GM12878 (cell line): ENCODE measurements at regions not wholly inside any gene's neighbourhood (a gene's known extent, or its start where the extent isn't known, plus 50 kb on each side); places are given as distances from the start of the nearest gene placed in this dataset.

Experiments
- ATAC-seq: fragments of 200-7000 bp; cut with Tn5 transposase; 3 replicates; pipeline ENCODE4 v1.9.1; 2020; ENCODE audit warnings: mild to moderate bottlenecking, moderate library complexity
- BruUV-seq: library from RNA; stranded (reverse); fragments of 400-500 nt; replicated peaks from 2 replicates; lab custom pipeline; 2021; lab: Mats Ljungman, UMichigan
- CTCF ChIA-PET: fragments of 300-600 bp; sonication (Branson Sonifier 250); formaldehyde crosslinking; extraction: SDS; loops from one replicate; lab custom pipeline; 2021; ENCODE audit warnings: inconsistent platforms; lab: Yijun Ruan, JAX
- POLR2A ChIA-PET: fragments of 350-600 bp; formaldehyde crosslinking; extraction: SDS; loops from one replicate; lab custom pipeline; 2021; ENCODE audit warnings: inconsistent platforms; lab: Charles Lee
- RAD21 ChIA-PET: fragments of 300-600 bp; sonication (Branson Sonifier 250); formaldehyde crosslinking; loops from one replicate; lab custom pipeline; 2023; ENCODE audit warnings: antibody characterized with exemption; ENCODE audit not compliant: unreplicated experiment; lab: Charles Lee
- SMC1A ChIA-PET: fragments of 300-600 bp; sonication (Branson Sonifier 250); formaldehyde crosslinking; loops from one replicate; lab custom pipeline; 2023; ENCODE audit not compliant: unreplicated experiment, uncharacterized antibody; lab: Charles Lee
- DNase-seq: peaks from one replicate; pipeline ENCODE4 v3.0.0-alpha.2; 2011; ENCODE audit warnings: low read depth, low spot score
- FAIRE-seq: peaks from 3 replicates; lab custom pipeline; 2011; peaks lifted over from hg19 to GRCh38; lab: Jason Lieb, UNC
- H2AFZ ChIP-seq: 2 replicates; pipeline ENCODE4 v1.6.0; 2011; ENCODE audit warnings: low read depth, low read length, control low read depth; ENCODE audit not compliant: control insufficient read depth
- H3K27ac ChIP-seq: 2 replicates; pipeline ENCODE4 v1.5.1; 2011; ENCODE audit warnings: control low read depth; ENCODE audit not compliant: control insufficient read depth, insufficient read depth
- H3K27me3 ChIP-seq, 2 experiments: replicated peaks in 1 of 2; 2 replicates each; pipeline versions ENCODE4 v1.6.0 to v1.6.1; 2011; ENCODE audit warnings: low read length in 1 of 2; ENCODE audit not compliant: control insufficient read depth in 2 of 2, insufficient read depth in 2 of 2
- H3K36me3 ChIP-seq, 2 experiments: 2 replicates each; pipeline ENCODE4 v1.5.1; 2011; ENCODE audit warnings: low read length in 1 of 2; ENCODE audit not compliant: control insufficient read depth in 2 of 2, insufficient read depth in 2 of 2
- H3K4me1 ChIP-seq: 2 replicates; pipeline ENCODE4 v1.6.1; 2011; ENCODE audit warnings: mild to moderate bottlenecking, low read length, moderate library complexity, mixed read lengths; ENCODE audit not compliant: control insufficient read depth, insufficient read depth
- H3K4me2 ChIP-seq: 2 replicates; pipeline ENCODE4 v1.6.0; 2011; ENCODE audit warnings: control low read depth; ENCODE audit not compliant: control insufficient read depth, insufficient read depth
- H3K4me3 ChIP-seq: fragments of 200-600 bp; sonication (generic); 2 replicates; pipeline ENCODE4 v1.5.1; 2016
- H3K79me2 ChIP-seq: 2 replicates; pipeline ENCODE4 v1.6.0; 2011; ENCODE audit warnings: low read length; ENCODE audit not compliant: control insufficient read depth, insufficient read depth
- H3K9ac ChIP-seq: 2 replicates; pipeline ENCODE4 v1.8.0; 2011; ENCODE audit warnings: low read length, control low read depth, mixed read lengths; ENCODE audit not compliant: control insufficient read depth, insufficient read depth
- H3K9me3 ChIP-seq: replicated peaks from 3 replicates; pipeline ENCODE4 v1.5.1; 2011; ENCODE audit warnings: mild to moderate bottlenecking, low read length; ENCODE audit not compliant: control insufficient read depth, insufficient read depth
- H4K20me1 ChIP-seq: 2 replicates; pipeline ENCODE4 v1.6.0; 2011; ENCODE audit not compliant: control insufficient read depth, insufficient read depth
- CREB1 ChIP-seq: IDR thresholded peaks from 2 replicates; pipeline ENCODE4 v1.6.1; 2012; ENCODE audit warnings: low read depth, mild to moderate bottlenecking, inconsistent platforms
- CREM ChIP-seq: IDR thresholded peaks from 2 replicates; pipeline ENCODE4 v1.6.1; 2014; ENCODE audit warnings: antibody characterized with exemption, low read depth
- ETV6 ChIP-seq, 2 experiments: fragments of 450-650 bp in 1 of 2; IDR thresholded peaks in 1 of 2; conservative IDR thresholded peaks in 1 of 2; 2 replicates each; pipeline ENCODE4 v1.6.1; 2014; ENCODE audit warnings: antibody characterized with exemption in 1 of 2, borderline replicate concordance in 1 of 2, low read depth in 1 of 2, mild to moderate bottlenecking in 1 of 2, moderate library complexity in 1 of 2
- GATAD2B ChIP-seq: fragments of 450-650 bp; conservative IDR thresholded peaks from 2 replicates; pipeline ENCODE4 v1.6.1; 2017; ENCODE audit warnings: low read depth, mild to moderate bottlenecking, moderate library complexity
- IRF5 ChIP-seq: fragments of 450-650 bp; IDR thresholded peaks from 2 replicates; pipeline ENCODE4 v1.6.1; 2017; ENCODE audit warnings: borderline replicate concordance
- KLF5 ChIP-seq: fragments of 450-650 bp; IDR thresholded peaks from 2 replicates; pipeline ENCODE4 v1.6.1; 2014; ENCODE audit warnings: mild to moderate bottlenecking; ENCODE audit not compliant: partially characterized antibody
- MXI1 ChIP-seq: fragments of 150-350 bp; IDR thresholded peaks from 2 replicates; pipeline ENCODE4 v1.6.1; 2011; ENCODE audit warnings: low read depth, mild to moderate bottlenecking, inconsistent platforms, low read length, improper control_type of control experiment
- NBN ChIP-seq: fragments of 450-650 bp; IDR thresholded peaks from 2 replicates; pipeline ENCODE4 v1.6.1; 2016
- PAX8 ChIP-seq: fragments of 450-650 bp; IDR thresholded peaks from 2 replicates; pipeline ENCODE4 v1.6.1; 2017; ENCODE audit warnings: mild to moderate bottlenecking, moderate library complexity
- PML ChIP-seq: IDR thresholded peaks from 2 replicates; pipeline ENCODE4 v1.6.1; 2012; ENCODE audit warnings: low read length, inconsistent platforms
- RAD21 ChIP-seq: IDR thresholded peaks from 2 replicates; pipeline ENCODE4 v1.6.1; 2011; ENCODE audit warnings: mild to moderate bottlenecking, low read depth, low read length, moderate library complexity; ENCODE audit not compliant: insufficient read depth
- SIN3A ChIP-seq: IDR thresholded peaks from 2 replicates; pipeline ENCODE4 v1.6.1; 2012; ENCODE audit warnings: low read depth, low read length, improper control_type of control experiment
- SP1 ChIP-seq: IDR thresholded peaks from one replicate; pipeline ENCODE4 v1.6.1; 2011; ENCODE audit warnings: low read depth, low read length
- ZBTB4 ChIP-seq: fragments of 450-650 bp; formaldehyde crosslinking; IDR thresholded peaks from 2 replicates; pipeline ENCODE4 v1.4.0; 2022; ENCODE audit warnings: mild to moderate bottlenecking, moderate library complexity
- ZBTB40 ChIP-seq: fragments of 450-650 bp; IDR thresholded peaks from 2 replicates; pipeline ENCODE4 v1.6.1; 2016; ENCODE audit warnings: mild to moderate bottlenecking, moderate library complexity, borderline replicate concordance
- ZZZ3 ChIP-seq: IDR thresholded peaks from 2 replicates; pipeline ENCODE4 v1.6.1; 2011; ENCODE audit warnings: low read depth; ENCODE audit not compliant: control insufficient read depth, insufficient read length
- WGBS: methylation state at CpG from one replicate; pipeline ENCODE4 v1.1.6; 2016; ENCODE audit warnings: low lambda C conversion rate; ENCODE audit not compliant: insufficient replicate concordance, insufficient coverage; ENCODE audit errors: missing lambda C conversion rate; 5-methylcytosine and 5-hydroxymethylcytosine counted together
- in situ Hi-C: fragments of 300-500 bp; cut with MboI; formaldehyde crosslinking; loops from 9 replicates; pipeline ENCODE4 v1.14.3; 2018; ENCODE audit warnings: mixed read lengths
- intact Hi-C: fragments of 100-400 bp; cut with micrococcal nuclease; formaldehyde crosslinking; loops from one replicate; pipeline ENCODE4 v1.14.2; 2022; ENCODE audit not compliant: unreplicated experiment

GRCh38 chr3:67781871-67782270, 127.5 kb upstream of the SUCLG2 start:
- no peak overlapping the region for H3K27ac ChIP-seq
- WGBS = 62% methylated on average over 6 of the region's 7 CpGs
- H2AFZ ChIP-seq = no peak overlapping the region
- no peak overlapping the region for H3K4me2 ChIP-seq
- no peaks in the 10 kb centered on the region for H3K36me3 ChIP-seq
- no TSS peak for BruUV-seq
- H3K9me3 ChIP-seq = no peaks in the 10 kb centered on the region
- CTCF ChIA-PET = interaction anchor here (0.9 to 1.6 kb wide), 3 partner anchors 9 to 668 kb away, joined by 3 read pairs; no protein-coding TSS in a partner anchor
- POLR2A ChIA-PET = no interaction called here
- intact Hi-C loops (no loop called here), in situ Hi-C loops (loop anchor here (10.0 to 25.0 kb wide), 2 partner anchors 667 to 795 kb away; partner anchors contain the start of gene KBTBD8)
- FAIRE-seq = no peak
- no peaks in the 10 kb centered on the region for H4K20me1 ChIP-seq
- no peak overlapping the region for H3K4me3 ChIP-seq
- H3K79me2 ChIP-seq = no peaks in the 10 kb centered on the region
- no peak overlapping the region for H3K9ac ChIP-seq
- no peak for TF ChIP-seq NBN
- no peak for TF ChIP-seq ETV6 (conservative IDR thresholded peaks at IDR 0.05 in 1 of 2, IDR thresholded peaks at IDR 0.05 in 1 of 2; ENCODE audit: borderline replicate concordance in 1 of 2, low read depth in 1 of 2)
- no peak for TF ChIP-seq SP1
- TF ChIP-seq GATAD2B = no peak
- no peak for TF ChIP-seq PAX8
- no peak for TF ChIP-seq SIN3A
- no peak for TF ChIP-seq PML
- no peak for TF ChIP-seq ZZZ3
- TF ChIP-seq KLF5 = no peak
- no peak for TF ChIP-seq IRF5
- no peak for TF ChIP-seq CREB1
- no peak for TF ChIP-seq ZBTB40
- no peak for TF ChIP-seq ZBTB4 (CRISPR knock-in tag)
- TF ChIP-seq RAD21 = no peak
- no peak for TF ChIP-seq CREM
- TF ChIP-seq MXI1 = no peak
- no peak for DNase-seq
- no peaks in the 10 kb centered on the region for H3K27me3 ChIP-seq
- no peaks in the 10 kb centered on the region for H3K4me1 ChIP-seq
- RAD21 ChIA-PET = interaction anchor here (1.0 kb wide), 1 partner anchor 399 kb away, joined by 4 read pairs; no protein-coding TSS in a partner anchor
- no peak for ATAC-seq
- SMC1A ChIA-PET = interaction anchor here (0.6 to 1.2 kb wide), 3 partner anchors 313 to 668 kb away, joined by 3 read pairs; no protein-coding TSS in a partner anchor
